HEK293 (cell line): ENCODE measurements at regions not wholly inside any gene's neighbourhood (a gene's known extent, or its start where the extent isn't known, plus 50 kb on each side); places are given as distances from the start of the nearest gene placed in this dataset.

Experiments used
- CTCF ChIP-seq: fragments of 450-650 bp; formaldehyde crosslinking; IDR thresholded peaks from 2 replicates; pipeline ENCODE4 v1.5.1; 2016; ENCODE audit warnings: missing biosample characterization, missing genetic modification characterization
- EGR2 ChIP-seq: fragments of 450-650 bp; formaldehyde crosslinking; IDR thresholded peaks from 2 replicates; pipeline ENCODE4 v1.5.1; 2016; ENCODE audit warnings: low read depth, missing biosample characterization, missing genetic modification characterization
- TCF7L2 ChIP-seq: IDR thresholded peaks from 2 replicates; pipeline ENCODE4 v1.6.1; 2011; ENCODE audit warnings: low read depth, mild to moderate bottlenecking, inconsistent platforms, low read length, moderate library complexity, borderline replicate concordance
- ZNF2 ChIP-seq: fragments of 450-650 bp; formaldehyde crosslinking; IDR thresholded peaks from 2 replicates; pipeline ENCODE4 v1.5.1; 2016; ENCODE audit warnings: missing biosample characterization, missing genetic modification characterization

GRCh38 chr13:97570442-97570841, 136.5 kb downstream of the RAP2A start:
- TF ChIP-seq CTCF (tag by site-specific recombination) (no peak), EGR2 (tag by site-specific recombination) (no peak), TCF7L2 (no peak), ZNF2 (no peak)
